ENCODE measurements at regions not wholly inside any gene's neighbourhood (a gene's known extent, or its start where the extent isn't known, plus 50 kb on each side); places are given as distances from the start of the nearest gene placed in this dataset.

DNA sequence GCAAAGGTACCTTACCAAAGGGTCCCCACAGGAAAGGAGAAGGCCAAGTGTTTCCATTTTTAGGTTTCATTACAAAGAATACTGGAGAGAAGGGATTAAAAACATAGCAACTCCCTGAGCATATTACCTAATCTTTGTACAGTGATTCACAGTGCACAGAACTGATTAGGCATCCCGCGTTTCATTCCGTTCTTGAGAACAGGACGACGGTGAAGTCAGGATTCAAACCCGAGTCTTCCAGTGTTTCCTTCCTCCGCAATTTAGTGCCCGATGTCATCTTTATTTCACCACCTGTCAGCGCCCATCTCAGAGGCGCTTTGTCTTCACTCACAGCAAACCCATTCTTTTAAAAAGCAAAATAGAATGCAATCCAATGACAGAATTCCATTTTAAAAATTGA is 488.5 kb downstream of the EIPR1 start:
- H3K27ac ChIP-seq (ENCODE audit: low read length) = no peak overlapping the region
- no peak overlapping the region for H3K27ac Mint-ChIP-seq
- peaks cover 7 to 11% of the 10 kb centered on the region in 2 donors for H3K27me3 Mint-ChIP-seq (ENCODE audit: low read depth in 2 of 2)
- no peaks in the 10 kb centered on the region for H3K4me1 ChIP-seq (ENCODE audit: control insufficient read depth, insufficient read depth, low read length)
- no peaks in the 10 kb centered on the region for H3K9me3 Mint-ChIP-seq
- TF ChIP-seq, protein P1, sequence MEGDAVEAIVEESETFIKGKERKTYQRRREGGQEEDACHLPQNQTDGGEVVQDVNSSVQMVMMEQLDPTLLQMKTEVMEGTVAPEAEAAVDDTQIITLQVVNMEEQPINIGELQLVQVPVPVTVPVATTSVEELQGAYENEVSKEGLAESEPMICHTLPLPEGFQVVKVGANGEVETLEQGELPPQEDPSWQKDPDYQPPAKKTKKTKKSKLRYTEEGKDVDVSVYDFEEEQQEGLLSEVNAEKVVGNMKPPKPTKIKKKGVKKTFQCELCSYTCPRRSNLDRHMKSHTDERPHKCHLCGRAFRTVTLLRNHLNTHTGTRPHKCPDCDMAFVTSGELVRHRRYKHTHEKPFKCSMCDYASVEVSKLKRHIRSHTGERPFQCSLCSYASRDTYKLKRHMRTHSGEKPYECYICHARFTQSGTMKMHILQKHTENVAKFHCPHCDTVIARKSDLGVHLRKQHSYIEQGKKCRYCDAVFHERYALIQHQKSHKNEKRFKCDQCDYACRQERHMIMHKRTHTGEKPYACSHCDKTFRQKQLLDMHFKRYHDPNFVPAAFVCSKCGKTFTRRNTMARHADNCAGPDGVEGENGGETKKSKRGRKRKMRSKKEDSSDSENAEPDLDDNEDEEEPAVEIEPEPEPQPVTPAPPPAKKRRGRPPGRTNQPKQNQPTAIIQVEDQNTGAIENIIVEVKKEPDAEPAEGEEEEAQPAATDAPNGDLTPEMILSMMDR (IDR thresholded peaks at IDR 0.05) = no peak
- no peaks in the 10 kb centered on the region for H3K36me3 ChIP-seq (ENCODE audit: control insufficient read depth, insufficient read depth, low read length)
- ATAC-seq = no peak
- 91% methylated on average over 10 of the region's 10 CpGs for WGBS (ENCODE audit: insufficient coverage)
- intact Hi-C loops (cut with micrococcal nuclease) = no loop called here
- H3K27me3 ChIP-seq (ENCODE audit: control insufficient read depth, insufficient read depth, low read length) = no peaks in the 10 kb centered on the region
- no peak overlapping the region for H3K4me3 ChIP-seq (ENCODE audit: low read length)
- H3K36me3 Mint-ChIP-seq = no peaks in the 10 kb centered on the region
- H3K4me3 Mint-ChIP-seq = no peak overlapping the region
- no peak for DNase-seq
- no peaks in the 10 kb centered on the region for H3K4me1 Mint-ChIP-seq
- no peaks in the 10 kb centered on the region for H3K9me3 ChIP-seq (ENCODE audit: control insufficient read depth, insufficient read depth, low read length)

DNA sequence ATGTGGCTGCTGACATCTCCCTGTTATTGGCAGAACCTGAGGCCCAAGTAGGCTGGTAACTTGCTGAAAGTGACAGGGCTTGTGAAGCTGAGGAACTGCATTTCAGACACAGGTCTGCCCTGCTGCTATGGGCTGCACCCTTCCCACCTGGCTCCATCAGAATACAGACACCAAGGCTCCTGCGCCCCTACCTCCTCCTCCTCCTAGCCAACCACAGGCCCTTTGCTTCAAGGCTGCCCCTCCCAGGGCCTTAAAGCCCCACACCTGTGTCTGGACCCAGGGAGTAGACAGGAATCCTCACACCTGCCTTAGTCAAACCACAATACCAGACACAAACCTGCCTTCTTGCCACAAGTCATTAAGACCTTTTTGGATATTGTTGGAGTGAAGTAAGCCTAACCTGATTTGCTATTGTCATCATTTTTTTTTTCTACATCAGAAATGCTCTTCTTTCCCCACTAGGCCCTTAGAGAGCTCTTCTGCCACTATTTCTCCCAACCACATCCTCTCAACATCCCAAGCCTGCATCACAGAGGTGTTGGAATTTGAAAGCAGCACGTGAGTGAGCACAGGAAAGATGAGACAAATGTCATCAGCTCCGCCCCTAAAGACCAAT is 489.7 kb downstream of the EIPR1 start:
- Histone ChIP-seq H3K4me1 (ENCODE audit: control insufficient read depth, insufficient read depth, low read length) (no peaks in the 10 kb centered on the region), H3K36me3 (ENCODE audit: control insufficient read depth, insufficient read depth, low read length) (no peaks in the 10 kb centered on the region), H3K27ac (ENCODE audit: low read length) (no peak overlapping the region), H3K27me3 (ENCODE audit: control insufficient read depth, insufficient read depth, low read length) (no peaks in the 10 kb centered on the region), H3K4me3 (ENCODE audit: low read length) (no peak overlapping the region), H3K9me3 (ENCODE audit: control insufficient read depth, insufficient read depth, low read length) (no peaks in the 10 kb centered on the region)
- WGBS (ENCODE audit: insufficient coverage) = 78% methylated on average over 1 of the region's 3 CpGs
- intact Hi-C loops (cut with micrococcal nuclease) = no loop called here
- DNase-seq (no peak), ATAC-seq (no peak)
- TF ChIP-seq, protein P1 (IDR thresholded peaks at IDR 0.05) = no peak
- H3K27me3 Mint-ChIP-seq (ENCODE audit: low read depth in 2 of 2) = peaks cover 7 to 14% of the 10 kb centered on the region in 2 donors
- no peaks in the 10 kb centered on the region for H3K4me1 Mint-ChIP-seq
- no peak overlapping the region for H3K4me3 Mint-ChIP-seq
- H3K36me3 Mint-ChIP-seq = no peaks in the 10 kb centered on the region
- H3K27ac Mint-ChIP-seq = no peak overlapping the region
- peaks cover 2 to 5% of the 10 kb centered on the region in 2 donors for H3K9me3 Mint-ChIP-seq

DNA sequence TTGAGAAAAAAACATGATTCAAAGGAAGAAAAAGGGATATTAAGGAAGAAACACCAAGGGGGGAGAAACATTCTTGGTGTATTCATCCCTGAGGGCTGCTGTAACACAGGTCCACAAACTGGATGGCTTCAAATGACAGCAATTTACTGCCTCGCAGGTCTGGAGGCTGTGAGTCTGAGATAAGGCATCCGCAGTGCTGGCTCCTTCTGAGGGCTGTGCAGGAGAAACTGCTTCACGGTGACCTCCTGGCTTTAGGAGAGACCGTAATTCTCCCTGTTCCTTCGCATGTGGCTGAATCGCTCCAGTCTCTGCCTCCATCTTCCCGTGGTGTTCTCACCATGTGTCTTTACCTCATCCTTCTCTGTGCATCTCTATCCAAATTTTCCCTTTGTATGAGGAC is 490.7 kb downstream of the EIPR1 start:
- ATAC-seq (no peak), DNase-seq (no peak)
- H3K4me1 ChIP-seq (ENCODE audit: control insufficient read depth, insufficient read depth, low read length) = no peaks in the 10 kb centered on the region
- TF ChIP-seq, protein P1 (IDR thresholded peaks at IDR 0.05) = no peak
- Mint-ChIP-seq H3K36me3 (no peaks in the 10 kb centered on the region), H3K4me1 (no peaks in the 10 kb centered on the region), H3K4me3 (no peak overlapping the region), H3K27ac (no peak overlapping the region), H3K27me3 (ENCODE audit: low read depth in 2 of 2) (peaks cover 7 to 14% of the 10 kb centered on the region in 2 donors), H3K9me3 (peaks cover 2 to 7% of the 10 kb centered on the region in 2 donors)
- intact Hi-C loops (cut with micrococcal nuclease) = no loop called here
- H3K36me3 ChIP-seq (ENCODE audit: control insufficient read depth, insufficient read depth, low read length) = no peaks in the 10 kb centered on the region
- H3K4me3 ChIP-seq (ENCODE audit: low read length) = no peak overlapping the region
- H3K27ac ChIP-seq (ENCODE audit: low read length) = no peak overlapping the region
- H3K27me3 ChIP-seq (ENCODE audit: control insufficient read depth, insufficient read depth, low read length) = no peaks in the 10 kb centered on the region
- WGBS (ENCODE audit: insufficient coverage) = 63% methylated on average over 7 of the region's 7 CpGs
- no peaks in the 10 kb centered on the region for H3K9me3 ChIP-seq (ENCODE audit: control insufficient read depth, insufficient read depth, low read length)

DNA sequence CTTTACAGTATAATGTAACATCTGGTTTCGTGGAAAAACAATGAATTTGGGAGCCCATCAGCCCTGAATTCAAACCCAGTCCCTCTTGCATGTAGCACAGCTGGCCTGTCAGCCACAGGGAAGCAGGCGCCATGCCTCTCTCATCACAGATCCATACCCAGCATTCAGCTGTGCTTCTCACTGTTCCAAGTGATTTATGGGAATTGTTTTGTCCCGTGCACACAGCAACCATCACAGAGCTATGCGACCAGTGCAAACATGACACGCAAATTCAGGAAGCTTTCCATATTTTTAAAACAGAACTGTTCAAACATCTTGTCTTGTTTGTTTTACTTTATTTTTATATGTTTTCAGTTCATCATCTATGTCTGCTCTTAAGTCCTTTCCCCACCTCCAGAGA is 496.1 kb downstream of the EIPR1 start:
- Histone ChIP-seq H3K27me3 (ENCODE audit: control insufficient read depth, insufficient read depth, low read length) (no peaks in the 10 kb centered on the region), H3K4me1 (ENCODE audit: control insufficient read depth, insufficient read depth, low read length) (no peaks in the 10 kb centered on the region), H3K9me3 (ENCODE audit: control insufficient read depth, insufficient read depth, low read length) (no peaks in the 10 kb centered on the region), H3K36me3 (ENCODE audit: control insufficient read depth, insufficient read depth, low read length) (no peaks in the 10 kb centered on the region), H3K27ac (ENCODE audit: low read length) (no peak overlapping the region), H3K4me3 (ENCODE audit: low read length) (no peak overlapping the region)
- no peak for DNase-seq
- H3K27me3 Mint-ChIP-seq (ENCODE audit: low read depth in 2 of 2) = peaks cover 0 to 5% of the 10 kb centered on the region in 2 donors
- no peak overlapping the region for H3K27ac Mint-ChIP-seq
- no peaks in the 10 kb centered on the region for H3K4me1 Mint-ChIP-seq
- TF ChIP-seq, protein P1 (IDR thresholded peaks at IDR 0.05) = no peak
- intact Hi-C loops (cut with micrococcal nuclease) = no loop called here
- no peak overlapping the region for H3K4me3 Mint-ChIP-seq
- no peaks in the 10 kb centered on the region for H3K36me3 Mint-ChIP-seq
- peaks cover 2 to 7% of the 10 kb centered on the region in 2 donors for H3K9me3 Mint-ChIP-seq
- ATAC-seq = no peak
- 88% methylated on average over 4 of the region's 5 CpGs for WGBS (ENCODE audit: insufficient coverage)
